ENCODE measurements at regions not wholly inside any gene's neighbourhood (a gene's known extent, or its start where the extent isn't known, plus 50 kb on each side); places are given as distances from the start of the nearest gene placed in this dataset.
A peak's percentile ranks its signal among the peaks of the same experiment; 100 is the strongest.

DNA sequence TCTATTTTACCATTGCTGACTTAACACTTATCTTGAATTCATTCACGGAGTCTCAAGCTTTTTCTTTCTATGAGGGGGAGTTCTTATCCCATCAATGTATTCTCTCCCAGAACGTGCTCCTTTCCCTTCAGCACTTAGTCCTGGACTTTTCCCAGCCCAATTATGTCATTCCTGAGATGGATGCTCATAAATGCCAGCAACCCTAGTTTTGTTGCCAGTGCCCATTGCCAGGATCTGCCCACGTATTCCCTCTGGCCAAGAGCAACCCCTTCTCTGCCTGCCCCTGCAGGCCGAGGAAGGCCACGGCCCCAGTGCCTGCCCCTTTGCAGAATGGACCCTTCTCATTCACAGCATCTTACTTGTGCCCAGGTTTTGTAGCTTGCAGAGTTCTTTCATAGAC, 67.4 kb upstream of the PPP1R3C start:
- Histone ChIP-seq H2AFZ (ENCODE audit: low read depth) (no peak overlapping the region), H3K36me3 (ENCODE audit: insufficient read depth) (no peaks in the 10 kb centered on the region), H4K20me1 (ENCODE audit: insufficient read depth) (no peaks in the 10 kb centered on the region), H3K4me3 (IDR thresholded peaks at IDR 0.05; ENCODE audit: insufficient read depth, low read depth, low read length) (no peak overlapping the region), H3K27ac (no peak overlapping the region), H3K79me2 (ENCODE audit: insufficient read depth, low read depth) (no peaks in the 10 kb centered on the region), H3K27me3 (ENCODE audit: insufficient read depth, low read depth) (no peaks in the 10 kb centered on the region), H3K9ac (no peak overlapping the region), H3K4me1 (ENCODE audit: low read depth, poor library complexity, severe bottlenecking) (no peaks in the 10 kb centered on the region), H3K4me2 (no peak overlapping the region)
- TF ChIP-seq, protein P1, sequence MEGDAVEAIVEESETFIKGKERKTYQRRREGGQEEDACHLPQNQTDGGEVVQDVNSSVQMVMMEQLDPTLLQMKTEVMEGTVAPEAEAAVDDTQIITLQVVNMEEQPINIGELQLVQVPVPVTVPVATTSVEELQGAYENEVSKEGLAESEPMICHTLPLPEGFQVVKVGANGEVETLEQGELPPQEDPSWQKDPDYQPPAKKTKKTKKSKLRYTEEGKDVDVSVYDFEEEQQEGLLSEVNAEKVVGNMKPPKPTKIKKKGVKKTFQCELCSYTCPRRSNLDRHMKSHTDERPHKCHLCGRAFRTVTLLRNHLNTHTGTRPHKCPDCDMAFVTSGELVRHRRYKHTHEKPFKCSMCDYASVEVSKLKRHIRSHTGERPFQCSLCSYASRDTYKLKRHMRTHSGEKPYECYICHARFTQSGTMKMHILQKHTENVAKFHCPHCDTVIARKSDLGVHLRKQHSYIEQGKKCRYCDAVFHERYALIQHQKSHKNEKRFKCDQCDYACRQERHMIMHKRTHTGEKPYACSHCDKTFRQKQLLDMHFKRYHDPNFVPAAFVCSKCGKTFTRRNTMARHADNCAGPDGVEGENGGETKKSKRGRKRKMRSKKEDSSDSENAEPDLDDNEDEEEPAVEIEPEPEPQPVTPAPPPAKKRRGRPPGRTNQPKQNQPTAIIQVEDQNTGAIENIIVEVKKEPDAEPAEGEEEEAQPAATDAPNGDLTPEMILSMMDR (conservative IDR thresholded peaks at IDR 0.05; ENCODE audit: low read depth, low read length): no peak

- Histone ChIP-seq H4K20me1 (ENCODE audit: insufficient read depth) (no peaks in the 10 kb centered on the region), H3K9ac (no peak overlapping the region), H2AFZ (ENCODE audit: low read depth) (no peak overlapping the region), H3K79me2 (ENCODE audit: insufficient read depth, low read depth) (no peaks in the 10 kb centered on the region), H3K4me3 (IDR thresholded peaks at IDR 0.05; ENCODE audit: insufficient read depth, low read depth, low read length) (no peak overlapping the region), H3K4me2 (no peak overlapping the region), H3K27me3 (ENCODE audit: insufficient read depth, low read depth) (no peaks in the 10 kb centered on the region), H3K27ac (no peak overlapping the region), H3K36me3 (ENCODE audit: insufficient read depth) (no peaks in the 10 kb centered on the region), H3K4me1 (ENCODE audit: low read depth, poor library complexity, severe bottlenecking) (no peaks in the 10 kb centered on the region)
- TF ChIP-seq, protein P1 (conservative IDR thresholded peaks at IDR 0.05; ENCODE audit: low read depth, low read length): no peak
Observed at GRCh38 chr10:91698258-91698657, 65.4 kb upstream of the PPP1R3C start.

DNA sequence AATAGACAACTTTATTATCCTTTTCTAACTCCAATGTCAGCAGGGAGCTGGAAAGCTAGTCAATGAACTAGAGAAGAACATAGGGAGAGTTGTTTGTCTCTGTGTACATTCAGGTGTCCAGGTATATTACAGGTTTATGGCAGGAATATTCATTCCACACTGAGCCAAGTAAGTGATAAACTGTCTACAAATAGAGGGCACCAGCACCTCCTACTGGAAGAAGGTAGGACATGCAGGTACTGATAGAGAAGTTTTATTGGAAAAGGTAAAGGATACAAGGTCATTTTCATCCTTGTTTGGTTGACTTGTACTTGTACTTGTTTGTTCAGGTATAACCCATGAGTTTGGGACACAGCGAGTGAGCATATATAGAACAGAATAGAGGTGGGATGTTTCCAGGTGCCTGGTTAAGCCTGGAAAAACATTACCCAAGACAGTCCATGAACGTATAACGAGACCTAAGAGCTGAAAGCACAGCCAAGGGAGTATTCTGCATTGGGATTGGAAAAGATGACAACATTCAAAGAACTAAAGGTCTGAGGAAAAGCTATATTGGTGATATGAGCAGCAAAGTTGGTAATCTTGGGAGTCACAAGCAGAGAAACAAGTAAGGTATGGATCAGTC, 61.4 kb upstream of the PPP1R3C start:
- H3K9ac ChIP-seq: no peak overlapping the region
- no peaks in the 10 kb centered on the region for H4K20me1 ChIP-seq (ENCODE audit: insufficient read depth)
- no peaks in the 10 kb centered on the region for H3K27me3 ChIP-seq (ENCODE audit: insufficient read depth, low read depth)
- no peak overlapping the region for H3K4me3 ChIP-seq (IDR thresholded peaks at IDR 0.05; ENCODE audit: insufficient read depth, low read depth, low read length)
- no peak overlapping the region for H2AFZ ChIP-seq (ENCODE audit: low read depth)
- H3K36me3 ChIP-seq (ENCODE audit: insufficient read depth): no peaks in the 10 kb centered on the region
- H3K4me1 ChIP-seq (ENCODE audit: low read depth, poor library complexity, severe bottlenecking): peaks cover 18% of the 10 kb centered on the region
- no peak overlapping the region for H3K4me2 ChIP-seq
- no peak overlapping the region for H3K27ac ChIP-seq
- H3K79me2 ChIP-seq (ENCODE audit: insufficient read depth, low read depth): no peaks in the 10 kb centered on the region
- TF ChIP-seq, protein P1 (conservative IDR thresholded peaks at IDR 0.05; ENCODE audit: low read depth, low read length): peak; percentile 64

DNA sequence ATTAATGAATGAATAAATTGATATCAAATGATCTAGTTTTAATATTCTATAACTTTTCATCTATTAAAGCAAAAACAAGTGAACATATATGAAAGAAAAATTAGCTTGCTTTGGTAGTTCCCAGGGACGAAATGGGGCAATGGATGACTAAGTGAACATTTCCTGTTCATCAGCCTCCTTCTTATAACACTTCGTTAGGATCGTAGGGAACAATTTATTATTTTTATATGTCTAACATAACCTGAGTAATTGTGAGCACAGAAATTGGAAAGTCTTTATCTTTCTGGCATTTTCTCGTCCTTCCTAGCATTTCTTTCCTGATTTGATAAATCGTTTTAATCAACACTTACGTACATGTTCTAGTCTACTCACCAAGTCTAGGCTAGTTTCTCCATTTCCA, 59.1 kb upstream of the PPP1R3C start:
- Histone ChIP-seq H3K4me1 (ENCODE audit: low read depth, poor library complexity, severe bottlenecking) (peaks cover 18% of the 10 kb centered on the region), H3K9ac (no peak overlapping the region), H3K36me3 (ENCODE audit: insufficient read depth) (no peaks in the 10 kb centered on the region), H3K4me3 (IDR thresholded peaks at IDR 0.05; ENCODE audit: insufficient read depth, low read depth, low read length) (no peak overlapping the region), H2AFZ (ENCODE audit: low read depth) (no peak overlapping the region), H3K4me2 (no peak overlapping the region), H3K79me2 (ENCODE audit: insufficient read depth, low read depth) (no peaks in the 10 kb centered on the region), H3K27me3 (ENCODE audit: insufficient read depth, low read depth) (no peaks in the 10 kb centered on the region), H3K27ac (no peak overlapping the region), H4K20me1 (ENCODE audit: insufficient read depth) (no peaks in the 10 kb centered on the region)
- TF ChIP-seq, protein P1 (conservative IDR thresholded peaks at IDR 0.05; ENCODE audit: low read depth, low read length): no peak

All from KMS-11 (cell line).